Fibroblast of lung (primary cell): ENCODE measurements at regions not wholly inside any gene's neighbourhood (a gene's known extent, or its start where the extent isn't known, plus 50 kb on each side); places are given as distances from the start of the nearest gene placed in this dataset.

ENCODE experiments used
- CTCF ChIP-seq, 2 donors: IDR thresholded peaks in 1 of 2; conservative IDR thresholded peaks in 1 of 2; 1 replicate in 1 of 2; 2 replicates in 1 of 2; pipeline ENCODE4 v1.5.1; 2011 to 2012; ENCODE audit warnings: low read length in 2 of 2, control low read depth in 1 of 2, inconsistent platforms in 1 of 2, low read depth in 1 of 2, mild to moderate bottlenecking in 1 of 2
- EZH2 ChIP-seq: IDR thresholded peaks from 2 replicates; pipeline ENCODE4 v1.5.1; 2012; ENCODE audit warnings: low read length, control low read depth, mild to moderate bottlenecking; ENCODE audit errors: missing control alignments

GRCh38 chr1:243957141-243957540 is 93.9 kb upstream of the ZBTB18 start:
- no peak for TF ChIP-seq CTCF (conservative IDR thresholded peaks at IDR 0.05 in 1 of 2, IDR thresholded peaks at IDR 0.05 in 1 of 2; ENCODE audit: low read depth in 1 of 2, low read length in 2 of 2)
- TF ChIP-seq EZH2: no peak
